GM19328 (cell line): ENCODE measurements at regions not wholly inside any gene's neighbourhood (a gene's known extent, or its start where the extent isn't known, plus 50 kb on each side); places are given as distances from the start of the nearest gene placed in this dataset.
"Not testable (repeated sequence)": the region's sequence is repeated elsewhere in the genome, so short reads cannot be mapped to it uniquely, and the experiment has no call there.

Experiments used
- ATAC-seq: cut with Tn5 transposase; IDR thresholded peaks from one replicate; pipeline ENCODE4 v1.9.1; 2021; ENCODE audit warnings: mild to moderate bottlenecking, moderate library complexity; ENCODE audit not compliant: unreplicated experiment

GRCh38 chr18:78867131-78867530, 112.5 kb upstream of the SALL3 start:
- ATAC-seq, result no peak

GRCh38 chr18:78868330-78869316, 111.0 kb upstream of the SALL3 start:
- ATAC-seq, result no peak

- ATAC-seq, result no peak
Measured at GRCh38 chr18:78871618-78872017, 108.0 kb upstream of the SALL3 start.

DNA sequence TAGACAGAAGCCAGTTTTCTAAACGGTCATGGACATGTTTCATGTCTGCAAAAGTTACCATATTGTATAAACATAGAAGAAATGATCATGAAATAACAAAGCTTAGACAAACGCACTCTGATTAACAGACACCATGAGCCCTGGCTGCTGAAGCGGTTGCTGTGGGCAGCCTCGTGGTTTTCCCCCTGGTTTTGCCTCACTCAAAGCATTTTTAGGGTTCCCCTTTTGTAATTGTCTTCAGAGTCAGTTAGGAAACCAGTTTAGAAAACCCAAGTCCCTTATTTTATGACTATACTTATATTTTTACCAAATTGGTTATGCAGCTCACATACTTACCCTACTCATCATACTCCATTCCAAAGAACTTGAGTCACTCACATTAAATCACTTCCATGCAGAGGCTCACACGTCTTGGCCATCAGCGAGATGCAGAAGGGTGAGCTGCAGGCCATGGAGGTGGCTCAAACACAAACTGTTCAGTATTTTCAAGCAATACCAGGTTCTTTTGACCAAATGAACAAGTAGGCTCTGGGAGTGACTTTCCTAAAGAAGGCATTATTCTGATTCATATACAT, 105.6 kb upstream of the SALL3 start:
- ATAC-seq, result no peak

DNA sequence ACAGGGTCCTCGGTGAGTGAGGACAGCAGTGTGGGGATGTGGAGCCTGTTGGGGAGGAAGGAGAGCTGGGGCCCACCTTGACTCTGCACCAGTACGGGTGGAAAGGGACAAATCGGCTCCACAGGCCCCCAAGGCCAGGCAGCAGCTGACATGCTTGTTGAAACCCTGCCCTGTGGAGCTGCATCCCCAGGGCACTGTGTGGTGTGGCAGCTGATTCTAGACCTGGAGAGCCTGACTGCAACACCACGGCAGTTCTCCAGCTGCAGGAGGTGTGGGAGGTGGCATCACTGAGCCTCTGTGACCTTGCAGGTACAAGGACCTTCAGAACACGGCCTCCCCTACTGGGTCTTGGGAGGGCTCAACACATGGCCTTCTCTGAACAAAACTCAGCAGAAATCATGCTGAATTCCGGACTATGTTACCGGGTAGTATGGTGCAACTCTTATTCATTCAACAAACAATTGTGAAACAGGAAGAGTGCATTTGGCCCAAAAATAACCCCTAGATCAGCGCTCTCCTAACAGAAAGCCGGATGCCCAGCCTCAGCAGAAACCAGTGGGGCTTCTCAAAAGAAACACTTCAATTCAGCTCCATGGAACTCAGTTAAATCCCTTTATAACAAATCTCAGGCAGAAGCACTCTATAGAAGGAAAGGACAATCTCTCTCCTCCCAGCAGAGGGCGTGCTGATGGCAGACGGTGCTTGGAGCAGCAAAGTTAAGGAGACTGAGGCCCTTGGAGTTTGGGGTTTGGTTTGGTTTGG, 104.4 kb upstream of the SALL3 start:
- ATAC-seq, result no peak

- no peak for ATAC-seq
Measured at GRCh38 chr18:78875778-78876650, 103.6 kb upstream of the SALL3 start.

GRCh38 chr18:78876868-78877267, 102.8 kb upstream of the SALL3 start:
- no peak for ATAC-seq

DNA sequence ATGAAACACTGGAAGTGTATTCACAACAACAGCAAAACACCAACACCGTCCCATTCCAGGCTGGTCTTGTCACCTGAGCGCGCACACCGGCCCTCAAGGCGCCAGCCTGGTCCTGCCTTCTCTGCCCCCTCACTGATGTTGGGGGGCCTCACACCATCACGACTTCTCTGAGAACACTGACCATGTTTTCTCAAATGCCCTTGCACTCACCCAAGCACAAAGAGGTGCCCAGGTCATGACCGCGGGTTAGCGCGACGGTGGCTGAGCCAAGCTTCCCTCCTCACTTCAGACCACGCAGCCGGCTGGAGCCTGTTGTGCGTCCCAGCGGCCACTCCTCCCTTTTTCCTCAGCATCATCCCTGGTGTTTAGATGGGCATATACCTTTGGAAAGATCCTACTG, 101.3 kb upstream of the SALL3 start:
- no peak for ATAC-seq

- not testable (repeated sequence) for ATAC-seq
Measured at GRCh38 chr18:78879072-78879883, 100.3 kb upstream of the SALL3 start.

GRCh38 chr18:78882585-78882984, 97.0 kb upstream of the SALL3 start:
- no peak for ATAC-seq

DNA sequence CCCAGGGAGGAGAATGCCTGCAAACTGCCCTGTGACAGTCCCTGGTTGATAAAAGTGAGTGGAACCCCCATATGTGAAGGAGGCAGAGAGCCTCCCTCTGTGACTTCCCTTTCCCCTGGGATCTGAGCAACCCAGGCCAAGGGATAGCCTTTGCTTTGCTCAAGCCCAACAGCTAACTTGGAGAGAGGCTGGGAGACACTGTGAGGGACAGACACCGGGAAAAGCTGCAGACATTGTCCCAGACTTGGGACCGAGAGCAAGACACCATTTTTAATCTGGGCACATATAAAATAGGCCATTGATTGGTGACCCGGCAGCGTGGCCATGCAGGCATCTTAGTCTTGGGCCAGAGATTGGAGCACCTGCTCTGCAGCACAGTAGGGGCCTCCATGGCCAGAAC, 96.1 kb upstream of the SALL3 start:
- ATAC-seq, result no peak

DNA sequence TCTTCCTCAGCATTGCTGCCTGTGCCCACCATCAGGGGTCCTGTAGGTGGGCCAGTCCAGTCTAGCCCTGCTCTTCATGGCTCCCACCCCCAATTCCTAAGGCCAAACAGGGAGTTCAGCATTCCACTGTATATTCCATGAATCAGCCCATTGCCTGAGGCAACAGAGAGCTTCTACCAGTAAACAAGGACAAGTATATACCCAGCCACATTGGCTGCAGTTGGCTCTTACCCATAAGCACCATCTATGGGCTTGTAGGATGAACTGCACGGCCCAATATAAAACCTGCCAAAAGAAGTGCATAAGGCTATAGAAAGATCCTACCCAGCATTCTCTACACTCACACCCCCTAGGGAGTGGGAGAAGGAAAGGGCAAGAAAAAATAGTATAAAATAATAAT, 95.1 kb upstream of the SALL3 start:
- ATAC-seq, result no peak

DNA sequence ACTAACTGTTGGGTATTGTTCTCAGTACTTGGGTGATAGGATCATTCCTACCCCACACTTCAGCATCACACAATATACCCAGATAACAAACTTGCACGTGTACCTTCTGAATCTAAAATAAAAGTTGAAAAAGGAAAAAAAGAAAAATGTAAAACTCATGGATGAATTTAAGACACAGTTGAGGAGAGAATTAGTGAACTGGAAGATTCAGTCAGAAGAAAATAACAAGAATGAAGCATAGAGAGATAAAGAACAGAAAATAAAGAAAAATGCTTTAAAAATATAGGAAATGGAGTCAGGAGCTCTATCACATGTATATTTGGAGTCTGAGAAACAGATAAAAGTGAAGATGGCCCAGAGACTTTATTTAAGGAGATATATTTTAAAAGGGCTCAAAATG, 90.4 kb upstream of the SALL3 start:
- no peak for ATAC-seq

DNA sequence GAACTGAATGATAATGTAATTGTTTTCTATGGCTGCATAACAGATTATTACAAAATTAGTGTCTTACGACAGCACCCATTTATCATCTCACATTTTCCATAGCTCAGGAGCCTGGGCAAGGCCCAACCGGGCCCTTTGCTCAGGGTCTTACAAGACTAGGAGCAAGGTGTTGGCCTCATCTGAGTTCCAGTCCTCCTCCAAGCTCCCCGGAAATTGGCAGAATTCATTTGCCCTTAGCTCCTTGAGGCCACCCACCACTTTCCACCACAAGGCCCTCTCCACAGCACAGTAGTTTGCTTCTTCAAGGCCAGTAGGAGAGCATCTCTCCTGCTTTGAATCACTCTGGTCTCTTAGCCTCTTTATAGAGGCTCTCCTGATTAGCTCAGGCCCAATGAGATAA, 89.2 kb upstream of the SALL3 start:
- ATAC-seq, result no peak

- ATAC-seq, result no peak
Measured at GRCh38 chr18:78891185-78891762, 88.3 kb upstream of the SALL3 start.

GRCh38 chr18:78892177-78892576, 87.4 kb upstream of the SALL3 start:
- no peak for ATAC-seq

GRCh38 chr18:78892721-78893120, 86.9 kb upstream of the SALL3 start:
- no peak for ATAC-seq

DNA sequence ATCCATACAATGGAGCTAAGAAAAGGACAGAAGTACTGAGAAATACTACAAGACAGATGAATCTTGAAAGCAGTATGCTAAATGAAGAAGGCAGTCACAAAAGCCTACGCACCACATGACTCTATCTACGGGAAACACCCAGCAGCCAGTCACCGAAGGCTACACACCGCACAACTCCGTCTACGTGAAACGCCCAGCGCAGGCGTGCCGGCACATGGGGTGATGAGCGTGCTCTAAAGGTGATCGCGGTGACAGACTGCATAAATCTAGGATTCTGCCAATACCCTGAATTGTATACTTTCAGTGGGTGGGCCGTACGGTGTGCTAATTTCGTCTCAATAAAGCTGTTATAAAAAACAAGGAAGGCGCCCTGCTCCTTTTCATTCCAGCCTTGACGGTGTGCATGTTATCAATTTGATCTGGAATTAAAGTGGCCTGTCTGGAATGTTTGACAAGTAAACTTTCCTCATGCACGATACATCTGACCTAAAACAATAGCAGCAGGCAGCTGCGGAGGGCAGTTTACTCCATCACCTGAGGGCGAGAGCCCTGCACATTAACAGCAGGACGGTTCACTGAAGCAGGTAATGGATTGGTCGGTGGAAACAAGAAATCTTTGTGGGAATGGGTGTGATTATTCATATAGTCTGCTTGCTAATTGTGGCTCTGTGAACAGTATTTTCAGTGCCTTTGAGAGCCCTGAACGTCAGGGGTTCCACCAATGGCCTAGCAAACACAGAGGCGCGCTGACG, 86.2 kb upstream of the SALL3 start:
- no peak for ATAC-seq

- ATAC-seq, result no peak
Measured at GRCh38 chr18:78894033-78894305, 85.6 kb upstream of the SALL3 start.
